ENCODE measurements at regions not wholly inside any gene's neighbourhood (a gene's known extent, or its start where the extent isn't known, plus 50 kb on each side); places are given as distances from the start of the nearest gene placed in this dataset.
"Not testable (repeated sequence)": the region's sequence is repeated elsewhere in the genome, so short reads cannot be mapped to it uniquely, and the experiment has no call there.

GRCh38 chr3:145489011-145489410 is 672.0 kb downstream of the PLOD2 start:
- DNase-seq (ENCODE audit: low spot score in 2 of 2) = no peak
- TF ChIP-seq POLR2A (IDR thresholded peaks at IDR 0.05) = no peak
- no peaks in the 10 kb centered on the region for H3K4me1 ChIP-seq
- H3K27me3 ChIP-seq = no peaks in the 10 kb centered on the region
- H3K9me3 ChIP-seq = no peaks in the 10 kb centered on the region
- H3K36me3 ChIP-seq = no peaks in the 10 kb centered on the region
- intact Hi-C loops (cut with DNase I; ENCODE audit: low total_unique reads) = no loop called here
- no peak overlapping the region for H3K4me3 ChIP-seq
- H3K27ac ChIP-seq = no peak overlapping the region

- DNase-seq (ENCODE audit: low spot score in 2 of 2) = no peak
- TF ChIP-seq CTCF (IDR thresholded peaks at IDR 0.05) (no peak), POLR2AphosphoS5 (IDR thresholded peaks at IDR 0.05) (no peak), POLR2A (IDR thresholded peaks at IDR 0.05) (no peak)
These were observed 670.6 kb downstream of the PLOD2 start for GRCh38 chr3:145490088-145491048.

GRCh38 chr3:145492456-145492855 is 668.5 kb downstream of the PLOD2 start:
- intact Hi-C loops (cut with DNase I; ENCODE audit: low total_unique reads) = no loop called here
- Histone ChIP-seq H3K27me3 (no peaks in the 10 kb centered on the region), H3K36me3 (no peaks in the 10 kb centered on the region), H3K4me1 (no peaks in the 10 kb centered on the region), H3K9me3 (no peaks in the 10 kb centered on the region), H3K27ac (no peak overlapping the region), H3K4me3 (no peak overlapping the region)
- DNase-seq (ENCODE audit: low spot score in 2 of 2) = no peak
- no peak for TF ChIP-seq CTCF (IDR thresholded peaks at IDR 0.05)
- TF ChIP-seq POLR2A (IDR thresholded peaks at IDR 0.05) = no peak
- TF ChIP-seq POLR2AphosphoS5 (IDR thresholded peaks at IDR 0.05) = no peak

More at GRCh38 chr3:145490088-145491048, 670.6 kb downstream of the PLOD2 start:
- H3K4me1 ChIP-seq = no peaks in the 10 kb centered on the region
- no peaks in the 10 kb centered on the region for H3K27me3 ChIP-seq
- no peaks in the 10 kb centered on the region for H3K9me3 ChIP-seq
- intact Hi-C loops (cut with DNase I; ENCODE audit: low total_unique reads) = no loop called here
- H3K27ac ChIP-seq = no peak overlapping the region
- H3K36me3 ChIP-seq = no peaks in the 10 kb centered on the region
- H3K4me3 ChIP-seq = no peak overlapping the region

GRCh38 chr3:145517416-145517815 is 643.6 kb downstream of the PLOD2 start:
- H3K27me3 ChIP-seq; intact Hi-C loops (cut with DNase I; ENCODE audit: low total_unique reads); H3K36me3 ChIP-seq; H3K4me3 ChIP-seq; DNase-seq (ENCODE audit: low spot score in 2 of 2); H3K4me1 ChIP-seq; H3K27ac ChIP-seq; H3K9me3 ChIP-seq: not testable (repeated sequence)

- Histone ChIP-seq H3K4me1 (no peaks in the 10 kb centered on the region), H3K9me3 (no peaks in the 10 kb centered on the region), H3K4me3 (no peak overlapping the region), H3K27ac (no peak overlapping the region), H3K27me3 (no peaks in the 10 kb centered on the region), H3K36me3 (no peaks in the 10 kb centered on the region)
- no peak for DNase-seq (ENCODE audit: low spot score in 2 of 2)
- TF ChIP-seq POLR2A (IDR thresholded peaks at IDR 0.05) (no peak), CTCF (IDR thresholded peaks at IDR 0.05) (no peak)
- intact Hi-C loops (cut with DNase I; ENCODE audit: low total_unique reads) = no loop called here
These were observed 642.3 kb downstream of the PLOD2 start for GRCh38 chr3:145518639-145519038.

GRCh38 chr3:145519398-145520047 is 641.5 kb downstream of the PLOD2 start:
- Histone ChIP-seq H3K27ac (no peak overlapping the region), H3K36me3 (no peaks in the 10 kb centered on the region), H3K4me3 (no peak overlapping the region), H3K27me3 (no peaks in the 10 kb centered on the region), H3K4me1 (no peaks in the 10 kb centered on the region), H3K9me3 (no peaks in the 10 kb centered on the region)
- no peak for DNase-seq (ENCODE audit: low spot score in 2 of 2)
- intact Hi-C loops (cut with DNase I; ENCODE audit: low total_unique reads) = loop anchor here (10.0 kb wide), 1 partner anchor 1215 kb away; no protein-coding TSS in a partner anchor
- TF ChIP-seq POLR2A (IDR thresholded peaks at IDR 0.05) (no peak), POLR2AphosphoS5 (IDR thresholded peaks at IDR 0.05) (no peak), CTCF (IDR thresholded peaks at IDR 0.05) (no peak)

Data from breast epithelium (tissue), 4 donors.